Panc1 (cell line): ENCODE measurements at regions not wholly inside any gene's neighbourhood (a gene's known extent, or its start where the extent isn't known, plus 50 kb on each side); places are given as distances from the start of the nearest gene placed in this dataset.

ENCODE experiments used
- ATAC-seq: fragments of 200-7000 bp; cut with Tn5 transposase; 2 replicates; pipeline ENCODE4 v1.9.1; 2020; ENCODE audit warnings: mild to moderate bottlenecking, moderate library complexity
- BruUV-seq: library from RNA; stranded (reverse); fragments of 400-500 nt; replicated peaks from 2 replicates; lab custom pipeline; 2021; lab: Mats Ljungman, UMichigan
- CTCF ChIA-PET: fragments of 300-600 bp; sonication (Branson Sonifier 250); formaldehyde crosslinking; loops from one replicate; lab custom pipeline; 2022; ENCODE audit warnings: antibody characterized with exemption; lab: Charles Lee
- POLR2A ChIA-PET: fragments of 300-600 bp; sonication (Branson Sonifier 250); formaldehyde crosslinking; loops from one replicate; lab custom pipeline; 2022; ENCODE audit warnings: antibody characterized with exemption; lab: Charles Lee
- DNase-seq: peaks from one replicate; pipeline ENCODE4 v3.0.0-alpha.2; 2010; ENCODE audit warnings: low read depth, low spot score
- H3K27ac ChIP-seq: 2 replicates; pipeline ENCODE4 v1.5.1; 2011; ENCODE audit warnings: mild to moderate bottlenecking, low read length, inconsistent platforms
- H3K27me3 ChIP-seq: fragments of 200-500 bp; sonication (Bioruptor generic); 2 replicates; pipeline ENCODE4 v1.6.0; 2014; ENCODE audit warnings: low read length, inconsistent platforms; ENCODE audit not compliant: control insufficient read depth, insufficient read depth
- H3K36me3 ChIP-seq: fragments of 200-500 bp; sonication (Bioruptor generic); 2 replicates; pipeline ENCODE4 v1.5.1; 2014; ENCODE audit warnings: inconsistent platforms, mild to moderate bottlenecking, low read length, moderate library complexity; ENCODE audit not compliant: control insufficient read depth, insufficient read depth
- H3K4me1 ChIP-seq: 2 replicates; pipeline ENCODE4 v1.5.1; 2011; ENCODE audit warnings: inconsistent platforms, mild to moderate bottlenecking, low read length, moderate library complexity; ENCODE audit not compliant: control insufficient read depth, insufficient read depth
- H3K4me3 ChIP-seq, 2 experiments: 2 replicates each; pipeline ENCODE4 v1.5.1; 2011 to 2012; ENCODE audit warnings: low read depth in 2 of 2, low read length in 2 of 2, mild to moderate bottlenecking in 2 of 2, inconsistent platforms in 1 of 2, moderate library complexity in 1 of 2
- H3K9me3 ChIP-seq: fragments of 200-500 bp; sonication (Bioruptor generic); 2 replicates; pipeline ENCODE4 v1.5.1; 2014; ENCODE audit warnings: low read depth, mild to moderate bottlenecking, inconsistent platforms, low read length, moderate library complexity; ENCODE audit not compliant: control insufficient read depth, insufficient read depth
- POLR2AphosphoS5 ChIP-seq: IDR thresholded peaks from 2 replicates; pipeline ENCODE4 v1.6.1; 2012; ENCODE audit warnings: mild to moderate bottlenecking, low read depth, low read length, moderate library complexity
- SIN3A ChIP-seq: IDR thresholded peaks from 2 replicates; pipeline ENCODE4 v1.6.1; 2012; ENCODE audit warnings: low read depth, mild to moderate bottlenecking, low read length, moderate library complexity, borderline replicate concordance; ENCODE audit not compliant: insufficient read depth
- TCF7L2 ChIP-seq: IDR thresholded peaks from 2 replicates; pipeline ENCODE4 v1.6.1; 2011; ENCODE audit warnings: mild to moderate bottlenecking, low read depth, low read length, inconsistent platforms
- in situ Hi-C: cut with HindIII; loops from 2 replicates; pipeline ENCODE4 v1.10.0; 2016; ENCODE audit warnings: low sequenced_read_pairs, low pct_unique_long_range_greater_than_20kb
- intact Hi-C: fragments of 100-400 bp; cut with micrococcal nuclease; formaldehyde crosslinking; loops from one replicate; pipeline ENCODE4 v1.10.0; 2022; ENCODE audit not compliant: unreplicated experiment
- TF ChIP-seq, protein P1 (sequence below), 2 experiments: IDR thresholded peaks; 2 replicates each; pipeline ENCODE4 v1.6.1; 2011 to 2012; ENCODE audit warnings: low read depth in 2 of 2, control low read depth in 1 of 2, low read length in 1 of 2, mild to moderate bottlenecking in 1 of 2, moderate library complexity in 1 of 2; ENCODE audit not compliant: insufficient read depth in 1 of 2
- TF ChIP-seq, protein P2 (sequence below): fragments of 450-650 bp; IDR thresholded peaks from 2 replicates; pipeline ENCODE4 v1.5.1; 2017; ENCODE audit warnings: mild to moderate bottlenecking

DNA sequence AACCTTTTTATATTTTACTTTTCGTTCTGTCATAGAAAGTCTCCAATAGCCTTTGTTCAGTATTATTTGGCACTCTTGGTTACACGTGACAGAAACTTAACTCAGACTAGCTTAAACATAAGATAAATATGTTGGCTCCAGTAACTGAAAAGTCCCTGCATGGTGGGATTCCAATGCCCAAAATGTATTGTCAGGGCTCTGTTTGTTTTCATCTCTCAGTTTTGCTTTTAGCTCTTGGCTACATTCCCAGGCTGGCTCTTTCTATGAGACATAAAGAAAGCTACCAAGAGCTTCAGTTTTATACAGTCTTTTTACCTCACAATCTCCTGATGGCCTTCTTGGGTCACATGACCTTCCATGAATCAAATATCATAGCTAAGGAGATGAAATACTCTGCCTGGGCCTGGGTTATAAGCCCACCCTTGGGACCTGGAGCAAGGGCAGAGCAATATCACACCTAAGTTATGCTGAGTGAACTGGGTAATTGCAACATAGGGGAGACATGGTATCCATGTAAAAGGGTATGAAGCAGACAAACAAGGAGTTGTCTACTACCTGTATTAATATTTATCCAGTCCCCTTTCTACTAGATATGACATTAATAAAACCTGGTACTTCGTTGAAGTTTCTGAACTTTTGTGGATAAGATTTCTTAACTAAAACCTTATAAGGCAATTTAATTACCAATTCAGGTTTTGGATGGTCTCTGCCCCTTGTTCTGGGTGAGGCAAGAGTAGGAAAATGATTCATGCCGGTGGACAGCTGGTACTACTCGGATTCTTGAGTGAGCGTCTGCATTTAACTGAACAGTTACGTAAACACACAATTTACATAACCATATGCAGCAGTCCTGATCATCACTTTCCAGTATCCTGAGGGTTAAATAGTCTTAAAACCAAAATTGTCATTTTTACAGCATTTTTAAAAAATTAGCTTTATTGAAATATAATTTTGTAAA lies 442.3 kb downstream of the GPATCH2 start:
- CTCF ChIA-PET = no interaction called here
- Histone ChIP-seq H3K9me3 (no peaks in the 10 kb centered on the region), H3K4me3 (no peak overlapping the region), H3K27me3 (no peaks in the 10 kb centered on the region), H3K27ac (no peak overlapping the region), H3K4me1 (no peaks in the 10 kb centered on the region), H3K36me3 (no peaks in the 10 kb centered on the region)
- BruUV-seq = no TSS peak
- intact Hi-C loops = no loop called here
- POLR2A ChIA-PET = no interaction called here
- DNase-seq (no peak), ATAC-seq (no peak)
- TF ChIP-seq TCF7L2 (no peak), SIN3A (no peak), POLR2AphosphoS5 (no peak)
- TF ChIP-seq, protein P1, sequence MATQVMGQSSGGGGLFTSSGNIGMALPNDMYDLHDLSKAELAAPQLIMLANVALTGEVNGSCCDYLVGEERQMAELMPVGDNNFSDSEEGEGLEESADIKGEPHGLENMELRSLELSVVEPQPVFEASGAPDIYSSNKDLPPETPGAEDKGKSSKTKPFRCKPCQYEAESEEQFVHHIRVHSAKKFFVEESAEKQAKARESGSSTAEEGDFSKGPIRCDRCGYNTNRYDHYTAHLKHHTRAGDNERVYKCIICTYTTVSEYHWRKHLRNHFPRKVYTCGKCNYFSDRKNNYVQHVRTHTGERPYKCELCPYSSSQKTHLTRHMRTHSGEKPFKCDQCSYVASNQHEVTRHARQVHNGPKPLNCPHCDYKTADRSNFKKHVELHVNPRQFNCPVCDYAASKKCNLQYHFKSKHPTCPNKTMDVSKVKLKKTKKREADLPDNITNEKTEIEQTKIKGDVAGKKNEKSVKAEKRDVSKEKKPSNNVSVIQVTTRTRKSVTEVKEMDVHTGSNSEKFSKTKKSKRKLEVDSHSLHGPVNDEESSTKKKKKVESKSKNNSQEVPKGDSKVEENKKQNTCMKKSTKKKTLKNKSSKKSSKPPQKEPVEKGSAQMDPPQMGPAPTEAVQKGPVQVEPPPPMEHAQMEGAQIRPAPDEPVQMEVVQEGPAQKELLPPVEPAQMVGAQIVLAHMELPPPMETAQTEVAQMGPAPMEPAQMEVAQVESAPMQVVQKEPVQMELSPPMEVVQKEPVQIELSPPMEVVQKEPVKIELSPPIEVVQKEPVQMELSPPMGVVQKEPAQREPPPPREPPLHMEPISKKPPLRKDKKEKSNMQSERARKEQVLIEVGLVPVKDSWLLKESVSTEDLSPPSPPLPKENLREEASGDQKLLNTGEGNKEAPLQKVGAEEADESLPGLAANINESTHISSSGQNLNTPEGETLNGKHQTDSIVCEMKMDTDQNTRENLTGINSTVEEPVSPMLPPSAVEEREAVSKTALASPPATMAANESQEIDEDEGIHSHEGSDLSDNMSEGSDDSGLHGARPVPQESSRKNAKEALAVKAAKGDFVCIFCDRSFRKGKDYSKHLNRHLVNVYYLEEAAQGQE (IDR thresholded peaks at IDR 0.05; ENCODE audit: insufficient read depth in 1 of 2, low read depth in 2 of 2, low read length in 1 of 2) = no peak
- TF ChIP-seq, protein P2, sequence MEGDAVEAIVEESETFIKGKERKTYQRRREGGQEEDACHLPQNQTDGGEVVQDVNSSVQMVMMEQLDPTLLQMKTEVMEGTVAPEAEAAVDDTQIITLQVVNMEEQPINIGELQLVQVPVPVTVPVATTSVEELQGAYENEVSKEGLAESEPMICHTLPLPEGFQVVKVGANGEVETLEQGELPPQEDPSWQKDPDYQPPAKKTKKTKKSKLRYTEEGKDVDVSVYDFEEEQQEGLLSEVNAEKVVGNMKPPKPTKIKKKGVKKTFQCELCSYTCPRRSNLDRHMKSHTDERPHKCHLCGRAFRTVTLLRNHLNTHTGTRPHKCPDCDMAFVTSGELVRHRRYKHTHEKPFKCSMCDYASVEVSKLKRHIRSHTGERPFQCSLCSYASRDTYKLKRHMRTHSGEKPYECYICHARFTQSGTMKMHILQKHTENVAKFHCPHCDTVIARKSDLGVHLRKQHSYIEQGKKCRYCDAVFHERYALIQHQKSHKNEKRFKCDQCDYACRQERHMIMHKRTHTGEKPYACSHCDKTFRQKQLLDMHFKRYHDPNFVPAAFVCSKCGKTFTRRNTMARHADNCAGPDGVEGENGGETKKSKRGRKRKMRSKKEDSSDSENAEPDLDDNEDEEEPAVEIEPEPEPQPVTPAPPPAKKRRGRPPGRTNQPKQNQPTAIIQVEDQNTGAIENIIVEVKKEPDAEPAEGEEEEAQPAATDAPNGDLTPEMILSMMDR = no peak
- in situ Hi-C loops = no loop called here

DNA sequence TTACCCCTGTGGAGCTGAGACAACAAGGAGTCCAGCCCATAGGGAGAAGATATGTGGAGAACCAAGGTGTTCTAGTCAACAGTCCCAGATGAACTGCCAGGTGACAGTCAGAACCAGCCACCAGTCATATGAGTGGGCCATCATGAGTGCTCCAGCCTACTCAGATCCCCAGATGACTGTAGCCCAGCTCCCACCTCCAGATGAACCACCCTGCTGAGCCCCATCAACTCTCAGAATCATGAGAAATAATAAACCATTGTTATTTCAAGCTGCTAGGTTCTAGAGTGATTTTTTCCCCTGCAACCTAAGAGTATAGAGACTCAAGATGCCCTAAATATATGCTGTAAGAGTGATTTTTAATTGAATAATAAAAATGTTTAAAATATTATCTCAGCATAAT lies 444.2 kb downstream of the GPATCH2 start:
- POLR2A ChIA-PET = no interaction called here
- no peak overlapping the region for H3K27ac ChIP-seq
- TF ChIP-seq SIN3A (no peak), TCF7L2 (no peak), POLR2AphosphoS5 (no peak)
- TF ChIP-seq, protein P1 (IDR thresholded peaks at IDR 0.05; ENCODE audit: insufficient read depth in 1 of 2, low read depth in 2 of 2, low read length in 1 of 2) = no peak
- TF ChIP-seq, protein P2 = no peak
- H3K9me3 ChIP-seq = no peaks in the 10 kb centered on the region
- intact Hi-C loops = no loop called here
- H3K4me3 ChIP-seq = no peak overlapping the region
- no peak for DNase-seq
- in situ Hi-C loops = no loop called here
- H3K27me3 ChIP-seq = no peaks in the 10 kb centered on the region
- ATAC-seq = no peak
- H3K36me3 ChIP-seq = no peaks in the 10 kb centered on the region
- BruUV-seq = no TSS peak
- no peaks in the 10 kb centered on the region for H3K4me1 ChIP-seq
- CTCF ChIA-PET = no interaction called here
